Peyer's patch (tissue), 4 donors: ENCODE measurements at regions not wholly inside any gene's neighbourhood (a gene's known extent, or its start where the extent isn't known, plus 50 kb on each side); places are given as distances from the start of the nearest gene placed in this dataset.

ENCODE experiments used
- POLR2A ChIP-seq, 2 donors: fragments of 450-650 bp; IDR thresholded peaks; one replicate each; pipeline ENCODE4 v1.5.1; 2017; ENCODE audit warnings: antibody characterized with exemption in 2 of 2, mild to moderate bottlenecking in 2 of 2, moderate library complexity in 2 of 2
- TF ChIP-seq, protein P1 (sequence below), 6 experiments: fragments of 450-650 bp in 4 of 6; fragments of 200-600 bp in 2 of 6; sonication (generic) in 1 of 6; IDR thresholded peaks; one replicate each; pipeline ENCODE4 v1.5.1; 2017 to 2019; ENCODE audit warnings: antibody characterized with exemption in 6 of 6, mild to moderate bottlenecking in 3 of 6, moderate library complexity in 1 of 6

DNA sequence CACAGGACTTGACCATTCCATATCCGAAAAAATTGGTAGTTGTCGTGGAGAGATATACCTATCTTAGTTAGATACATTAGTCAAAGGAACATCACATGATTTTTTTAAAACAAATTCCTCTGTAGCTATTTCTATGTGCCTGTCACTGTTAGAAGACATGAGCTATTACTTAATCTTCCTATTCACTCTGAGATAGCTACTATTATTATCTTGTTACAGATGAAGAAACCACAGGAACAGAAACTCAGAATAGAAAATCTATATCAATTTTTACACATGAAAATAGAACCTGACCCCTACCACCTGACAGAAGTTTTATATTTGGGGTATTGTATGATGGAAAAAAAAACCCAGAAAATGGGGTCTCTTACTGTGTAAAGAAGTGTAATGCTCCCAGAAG is 68.9 kb upstream of the TDRD3 start:
- TF ChIP-seq, protein P1, sequence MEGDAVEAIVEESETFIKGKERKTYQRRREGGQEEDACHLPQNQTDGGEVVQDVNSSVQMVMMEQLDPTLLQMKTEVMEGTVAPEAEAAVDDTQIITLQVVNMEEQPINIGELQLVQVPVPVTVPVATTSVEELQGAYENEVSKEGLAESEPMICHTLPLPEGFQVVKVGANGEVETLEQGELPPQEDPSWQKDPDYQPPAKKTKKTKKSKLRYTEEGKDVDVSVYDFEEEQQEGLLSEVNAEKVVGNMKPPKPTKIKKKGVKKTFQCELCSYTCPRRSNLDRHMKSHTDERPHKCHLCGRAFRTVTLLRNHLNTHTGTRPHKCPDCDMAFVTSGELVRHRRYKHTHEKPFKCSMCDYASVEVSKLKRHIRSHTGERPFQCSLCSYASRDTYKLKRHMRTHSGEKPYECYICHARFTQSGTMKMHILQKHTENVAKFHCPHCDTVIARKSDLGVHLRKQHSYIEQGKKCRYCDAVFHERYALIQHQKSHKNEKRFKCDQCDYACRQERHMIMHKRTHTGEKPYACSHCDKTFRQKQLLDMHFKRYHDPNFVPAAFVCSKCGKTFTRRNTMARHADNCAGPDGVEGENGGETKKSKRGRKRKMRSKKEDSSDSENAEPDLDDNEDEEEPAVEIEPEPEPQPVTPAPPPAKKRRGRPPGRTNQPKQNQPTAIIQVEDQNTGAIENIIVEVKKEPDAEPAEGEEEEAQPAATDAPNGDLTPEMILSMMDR (IDR thresholded peaks at IDR 0.05) = no peak
- TF ChIP-seq POLR2A (IDR thresholded peaks at IDR 0.05) = no peak
